ENCODE measurements at regions not wholly inside any gene's neighbourhood (a gene's known extent, or its start where the extent isn't known, plus 50 kb on each side); places are given as distances from the start of the nearest gene placed in this dataset.
"Not testable (repeated sequence)": the region's sequence is repeated elsewhere in the genome, so short reads cannot be mapped to it uniquely, and the experiment has no call there.

DNA sequence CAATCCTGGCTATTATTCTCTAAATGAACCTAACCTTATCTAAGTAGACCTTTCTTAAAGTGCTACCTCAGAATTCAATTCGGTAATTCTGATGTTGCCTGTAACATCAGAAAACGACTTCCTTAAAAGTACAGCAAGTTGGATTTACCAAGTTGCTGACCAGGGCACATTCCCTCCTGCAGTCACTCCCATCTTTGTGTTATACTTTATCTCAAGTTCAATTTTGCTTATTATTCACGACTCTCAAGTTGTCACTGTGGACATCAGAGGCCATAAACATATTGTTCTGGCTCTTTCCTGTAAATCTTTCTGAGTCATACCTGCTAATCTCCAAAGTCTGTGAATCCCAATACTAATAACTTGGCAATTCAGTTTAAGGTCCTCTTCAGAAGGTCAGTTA, 64.6 kb upstream of the ZSCAN2 start:
- POLR2A ChIA-PET, CTCF ChIA-PET, H3K27ac Mint-ChIP-seq, H3K9me3 Mint-ChIP-seq, H3K4me3 Mint-ChIP-seq, DNase-seq, H3K27me3 Mint-ChIP-seq: not testable (repeated sequence)
- peaks cover 16% of the 10 kb centered on the region for H3K4me1 Mint-ChIP-seq
- peaks cover 20% of the 10 kb centered on the region for H3K36me3 Mint-ChIP-seq (ENCODE audit: low read depth)

- H3K27ac Mint-ChIP-seq, H3K27me3 Mint-ChIP-seq, CTCF ChIA-PET, DNase-seq, H3K4me3 Mint-ChIP-seq, POLR2A ChIA-PET, H3K9me3 Mint-ChIP-seq: not testable (repeated sequence)
- peaks cover 28% of the 10 kb centered on the region for H3K36me3 Mint-ChIP-seq (ENCODE audit: low read depth)
- H3K4me1 Mint-ChIP-seq, result peaks cover 14% of the 10 kb centered on the region
Measured at GRCh38 chr15:84544586-84544985, 56.2 kb upstream of the ZSCAN2 start.

- CTCF ChIA-PET, result interaction anchor here (2.1 kb wide), 1 partner anchor 24 kb away, joined by 7 read pairs; no protein-coding TSS in a partner anchor
- DNase-seq, H3K9me3 Mint-ChIP-seq, H3K4me3 Mint-ChIP-seq, H3K27ac Mint-ChIP-seq, POLR2A ChIA-PET, H3K27me3 Mint-ChIP-seq: not testable (repeated sequence)
- H3K4me1 Mint-ChIP-seq, result peaks cover 12% of the 10 kb centered on the region
- H3K36me3 Mint-ChIP-seq (ENCODE audit: low read depth), result peaks cover 23% of the 10 kb centered on the region
Measured at GRCh38 chr15:84547150-84547549, 53.7 kb upstream of the ZSCAN2 start.

GRCh38 chr15:84550503-84550902, 50.3 kb upstream of the ZSCAN2 start:
- H3K9me3 Mint-ChIP-seq, H3K27ac Mint-ChIP-seq, CTCF ChIA-PET, POLR2A ChIA-PET, DNase-seq, H3K27me3 Mint-ChIP-seq, H3K4me3 Mint-ChIP-seq: not testable (repeated sequence)
- peaks cover 13% of the 10 kb centered on the region for H3K4me1 Mint-ChIP-seq
- peaks cover 37% of the 10 kb centered on the region for H3K36me3 Mint-ChIP-seq (ENCODE audit: low read depth)
